ENCODE measurements at regions not wholly inside any gene's neighbourhood (a gene's known extent, or its start where the extent isn't known, plus 50 kb on each side); places are given as distances from the start of the nearest gene placed in this dataset.

- CTCF ChIA-PET = no interaction called here
- intact Hi-C loops (cut with micrococcal nuclease) = no loop called here
- no peaks in the 10 kb centered on the region for H3K36me3 Mint-ChIP-seq (ENCODE audit: low read depth)
Observed at GRCh38 chr13:39876258-39876657, 220.8 kb downstream of the COG6 start.

DNA sequence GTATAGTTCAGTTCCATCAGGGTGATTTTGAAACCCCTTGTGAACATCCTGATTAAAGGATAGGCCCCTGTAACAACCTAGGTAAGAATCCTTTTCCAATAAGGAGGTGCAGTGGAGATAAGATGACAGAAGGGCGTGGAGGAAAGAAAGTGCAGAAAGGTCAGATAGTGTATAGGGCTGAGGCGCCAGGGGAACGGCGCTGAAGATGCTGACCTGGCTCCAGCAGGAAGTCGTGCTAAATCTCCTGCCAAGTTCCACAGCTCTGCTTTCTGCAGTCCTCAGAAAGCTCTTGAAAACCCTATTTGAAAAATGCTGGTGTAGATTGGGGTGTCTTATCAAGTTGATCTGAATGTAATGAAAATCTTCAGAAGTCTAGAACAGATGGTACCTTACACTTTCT is 221.7 kb downstream of the COG6 start:
- TF ChIP-seq, protein P1, sequence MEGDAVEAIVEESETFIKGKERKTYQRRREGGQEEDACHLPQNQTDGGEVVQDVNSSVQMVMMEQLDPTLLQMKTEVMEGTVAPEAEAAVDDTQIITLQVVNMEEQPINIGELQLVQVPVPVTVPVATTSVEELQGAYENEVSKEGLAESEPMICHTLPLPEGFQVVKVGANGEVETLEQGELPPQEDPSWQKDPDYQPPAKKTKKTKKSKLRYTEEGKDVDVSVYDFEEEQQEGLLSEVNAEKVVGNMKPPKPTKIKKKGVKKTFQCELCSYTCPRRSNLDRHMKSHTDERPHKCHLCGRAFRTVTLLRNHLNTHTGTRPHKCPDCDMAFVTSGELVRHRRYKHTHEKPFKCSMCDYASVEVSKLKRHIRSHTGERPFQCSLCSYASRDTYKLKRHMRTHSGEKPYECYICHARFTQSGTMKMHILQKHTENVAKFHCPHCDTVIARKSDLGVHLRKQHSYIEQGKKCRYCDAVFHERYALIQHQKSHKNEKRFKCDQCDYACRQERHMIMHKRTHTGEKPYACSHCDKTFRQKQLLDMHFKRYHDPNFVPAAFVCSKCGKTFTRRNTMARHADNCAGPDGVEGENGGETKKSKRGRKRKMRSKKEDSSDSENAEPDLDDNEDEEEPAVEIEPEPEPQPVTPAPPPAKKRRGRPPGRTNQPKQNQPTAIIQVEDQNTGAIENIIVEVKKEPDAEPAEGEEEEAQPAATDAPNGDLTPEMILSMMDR (IDR thresholded peaks at IDR 0.05) = no peak
- DNase-seq (no peak), ATAC-seq (ENCODE audit: low read depth) (no peak)
- Mint-ChIP-seq H3K27ac (no peak overlapping the region), H3K36me3 (ENCODE audit: low read depth) (no peaks in the 10 kb centered on the region), H3K9me3 (peaks cover 2% of the 10 kb centered on the region), H3K27me3 (peaks cover 15% of the 10 kb centered on the region), H3K4me3 (no peak overlapping the region), H3K4me1 (no peaks in the 10 kb centered on the region)
- CTCF ChIA-PET = no interaction called here
- POLR2A ChIA-PET = no interaction called here
- intact Hi-C loops (cut with micrococcal nuclease) = no loop called here

More at GRCh38 chr13:39876258-39876657, 220.8 kb downstream of the COG6 start:
- POLR2A ChIA-PET = no interaction called here
- TF ChIP-seq, protein P1 (IDR thresholded peaks at IDR 0.05) = no peak
- Mint-ChIP-seq H3K27me3 (peaks cover 15% of the 10 kb centered on the region), H3K4me3 (no peak overlapping the region), H3K9me3 (no peaks in the 10 kb centered on the region), H3K4me1 (no peaks in the 10 kb centered on the region), H3K27ac (no peak overlapping the region)
- DNase-seq = no peak
- ATAC-seq (ENCODE audit: low read depth) = no peak

- TF ChIP-seq, protein P1 (IDR thresholded peaks at IDR 0.05) = no peak
- Mint-ChIP-seq H3K4me3 (no peak overlapping the region), H3K27ac (no peak overlapping the region), H3K9me3 (peaks cover 16% of the 10 kb centered on the region), H3K27me3 (peaks cover 15% of the 10 kb centered on the region), H3K36me3 (ENCODE audit: low read depth) (no peaks in the 10 kb centered on the region), H3K4me1 (no peaks in the 10 kb centered on the region)
- ChIA-PET CTCF (no interaction called here), POLR2A (no interaction called here)
- intact Hi-C loops (cut with micrococcal nuclease) = no loop called here
- ATAC-seq (ENCODE audit: low read depth) = no peak
- no peak for DNase-seq
Observed at GRCh38 chr13:39879286-39880035, 224.0 kb downstream of the COG6 start.

DNA sequence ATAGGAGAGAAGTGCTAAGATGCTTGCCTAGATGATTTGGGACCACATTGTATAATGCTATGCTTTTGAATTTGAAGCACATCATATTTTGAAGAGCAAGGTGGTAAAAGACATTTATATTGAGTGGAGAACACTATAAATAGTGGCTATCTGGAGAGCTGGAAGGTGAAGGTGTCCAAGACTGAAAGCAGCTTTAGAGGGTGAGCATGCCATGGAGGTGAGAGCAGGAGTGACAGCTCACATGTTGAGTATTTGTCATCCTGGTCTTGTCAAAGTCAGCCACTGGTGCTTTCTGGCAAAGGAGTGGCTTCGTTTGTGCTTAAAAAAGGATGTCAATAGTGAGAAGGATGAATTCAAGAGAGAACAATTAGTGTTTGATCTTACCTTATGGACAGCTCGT is 225.9 kb downstream of the COG6 start:
- TF ChIP-seq, protein P1 (IDR thresholded peaks at IDR 0.05) = no peak
- peaks cover 15% of the 10 kb centered on the region for H3K27me3 Mint-ChIP-seq
- H3K27ac Mint-ChIP-seq = no peak overlapping the region
- DNase-seq = no peak
- CTCF ChIA-PET = no interaction called here
- peaks cover 24% of the 10 kb centered on the region for H3K9me3 Mint-ChIP-seq
- POLR2A ChIA-PET = no interaction called here
- H3K36me3 Mint-ChIP-seq (ENCODE audit: low read depth) = no peaks in the 10 kb centered on the region
- intact Hi-C loops (cut with micrococcal nuclease) = no loop called here
- H3K4me1 Mint-ChIP-seq = no peaks in the 10 kb centered on the region
- H3K4me3 Mint-ChIP-seq = no peak overlapping the region
- no peak for ATAC-seq (ENCODE audit: low read depth)

DNA sequence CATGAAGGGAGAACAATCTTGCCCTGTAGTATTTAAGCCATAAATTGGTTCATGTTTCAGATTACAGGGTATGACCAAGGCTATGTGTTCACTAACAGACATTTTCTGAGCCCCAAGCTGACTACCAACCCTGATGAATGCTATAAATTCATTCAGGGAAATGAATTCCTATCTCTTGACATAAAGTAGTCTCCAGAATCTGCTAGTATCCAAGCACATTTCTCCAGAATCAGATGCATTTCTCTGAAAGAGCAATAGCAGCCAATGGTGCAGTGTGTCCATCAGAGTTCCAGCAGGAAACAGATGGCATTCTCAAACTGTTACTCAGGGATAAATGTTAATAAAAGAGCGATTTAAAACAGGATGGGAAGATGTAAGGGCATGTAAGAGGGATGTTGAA is 226.4 kb downstream of the COG6 start:
- Mint-ChIP-seq H3K27ac (no peak overlapping the region), H3K4me1 (no peaks in the 10 kb centered on the region), H3K9me3 (peaks cover 24% of the 10 kb centered on the region), H3K27me3 (peaks cover 15% of the 10 kb centered on the region), H3K4me3 (no peak overlapping the region), H3K36me3 (ENCODE audit: low read depth) (no peaks in the 10 kb centered on the region)
- intact Hi-C loops (cut with micrococcal nuclease) = no loop called here
- DNase-seq (no peak), ATAC-seq (ENCODE audit: low read depth) (no peak)
- POLR2A ChIA-PET = no interaction called here
- TF ChIP-seq, protein P1 (IDR thresholded peaks at IDR 0.05) = no peak
- CTCF ChIA-PET = no interaction called here
